GM23338 (cell line): ENCODE measurements at regions not wholly inside any gene's neighbourhood (a gene's known extent, or its start where the extent isn't known, plus 50 kb on each side); places are given as distances from the start of the nearest gene placed in this dataset.

Experiments
- ATAC-seq: fragments of 200-7000 bp; cut with Tn5 transposase; 3 replicates; pipeline ENCODE4 v1.9.1; 2020
- DNase-seq: peaks from one replicate; pipeline ENCODE4 v3.0.0-alpha.2; 2015; ENCODE audit warnings: low spot score
- H2AFZ ChIP-seq: fragments of 200-600 bp; sonication (generic); 2 replicates; pipeline ENCODE4 v1.8.0; 2016; ENCODE audit warnings: antibody characterized with exemption, mild to moderate bottlenecking, moderate library complexity
- H3F3A ChIP-seq: fragments of 200-600 bp; sonication (generic); replicated peaks from 2 replicates; pipeline ENCODE4 v1.8.0; 2017; ENCODE audit warnings: antibody characterized with exemption, mixed run types, low read depth
- H3K27ac ChIP-seq: fragments of 200-600 bp; sonication (generic); 2 replicates; pipeline ENCODE4 v1.6.1; 2016; ENCODE audit warnings: low read depth
- H3K27me3 ChIP-seq: fragments of 200-600 bp; sonication (generic); 2 replicates; pipeline ENCODE4 v1.8.0; 2016; ENCODE audit warnings: mild to moderate bottlenecking, mixed run types, moderate library complexity; ENCODE audit not compliant: insufficient read depth
- H3K36me3 ChIP-seq: fragments of 200-600 bp; sonication (generic); 2 replicates; pipeline ENCODE4 v1.8.0; 2016; ENCODE audit warnings: mild to moderate bottlenecking; ENCODE audit not compliant: insufficient read depth
- H3K4me1 ChIP-seq: fragments of 200-600 bp; sonication (generic); 2 replicates; pipeline ENCODE4 v1.8.0; 2016; ENCODE audit warnings: mild to moderate bottlenecking, moderate library complexity; ENCODE audit not compliant: insufficient read depth
- H3K4me2 ChIP-seq: fragments of 200-600 bp; sonication (generic); 2 replicates; pipeline ENCODE4 v1.7.1; 2017; ENCODE audit warnings: mixed run types
- H3K4me3 ChIP-seq: fragments of 200-600 bp; sonication (generic); 2 replicates; pipeline ENCODE4 v1.6.1; 2016; ENCODE audit warnings: mixed run types
- H3K79me2 ChIP-seq: fragments of 200-600 bp; sonication (generic); replicated peaks from 2 replicates; pipeline ENCODE4 v1.8.0; 2017; ENCODE audit warnings: mild to moderate bottlenecking; ENCODE audit not compliant: insufficient read depth
- H3K9me2 ChIP-seq: fragments of 200-600 bp; sonication (generic); 2 replicates; pipeline ENCODE4 v1.8.0; 2017; ENCODE audit not compliant: insufficient read depth
- H4K20me1 ChIP-seq: fragments of 200-600 bp; sonication (generic); replicated peaks from 2 replicates; pipeline ENCODE4 v1.8.0; 2017; ENCODE audit warnings: mild to moderate bottlenecking; ENCODE audit not compliant: insufficient read depth
- H3K27ac Mint-ChIP-seq: 2 replicates; pipeline ENCODE4 v1.8.0; 2020; ENCODE audit warnings: inconsistent platforms, mild to moderate bottlenecking, moderate library complexity, mixed read lengths
- H3K27me3 Mint-ChIP-seq: 3 replicates; pipeline ENCODE4 v1.8.0; 2022; ENCODE audit warnings: low read depth, mild to moderate bottlenecking, moderate library complexity, mixed read lengths, inconsistent platforms; ENCODE audit not compliant: insufficient read depth, poor library complexity
- H3K36me3 Mint-ChIP-seq: 3 replicates; pipeline ENCODE4 v1.8.0; 2021; ENCODE audit warnings: low read depth, mild to moderate bottlenecking, inconsistent platforms, moderate library complexity, mixed read lengths
- H3K4me1 Mint-ChIP-seq: 3 replicates; pipeline ENCODE4 v1.8.0; 2020; ENCODE audit warnings: mild to moderate bottlenecking, inconsistent platforms, mixed read lengths
- H3K4me3 Mint-ChIP-seq: 3 replicates; pipeline ENCODE4 v1.8.0; 2021; ENCODE audit warnings: moderate library complexity, mild to moderate bottlenecking, inconsistent platforms, mixed read lengths
- H3K9me3 Mint-ChIP-seq: 3 replicates; pipeline ENCODE4 v1.8.0; 2020; ENCODE audit warnings: moderate library complexity, mild to moderate bottlenecking, inconsistent platforms, mixed read lengths
- CREB1 ChIP-seq: fragments of 250-450 bp; sonication (Bioruptor Pico); IDR thresholded peaks from 2 replicates; pipeline ENCODE4 v1.5.0; 2020; ENCODE audit warnings: low read depth, mild to moderate bottlenecking, moderate library complexity
- ETS1 ChIP-seq: IDR thresholded peaks from 2 replicates; pipeline ENCODE4 v1.6.1; 2016; ENCODE audit warnings: antibody characterized with exemption
- EZH2 ChIP-seq: fragments of 200-600 bp; sonication (generic); IDR thresholded peaks from one replicate; pipeline ENCODE4 v1.8.0; 2017; ENCODE audit warnings: antibody characterized with exemption, mild to moderate bottlenecking, low read depth; ENCODE audit not compliant: unreplicated experiment
- EZH2phosphoT487 ChIP-seq: fragments of 200-600 bp; sonication (generic); IDR thresholded peaks from one replicate; pipeline ENCODE4 v1.8.1; 2018; ENCODE audit warnings: antibody characterized with exemption; ENCODE audit not compliant: unreplicated experiment
- JUNB ChIP-seq: IDR thresholded peaks from one replicate; pipeline ENCODE4 v1.6.1; 2016; ENCODE audit warnings: antibody characterized with exemption; ENCODE audit not compliant: unreplicated experiment
- NANOG ChIP-seq: IDR thresholded peaks from 2 replicates; pipeline ENCODE4 v1.6.1; 2016; ENCODE audit warnings: antibody characterized with exemption, borderline replicate concordance
- POLR2AphosphoS5 ChIP-seq: IDR thresholded peaks from 2 replicates; pipeline ENCODE4 v1.6.1; 2016; ENCODE audit warnings: antibody characterized with exemption, low read depth
- REST ChIP-seq: IDR thresholded peaks from one replicate; pipeline ENCODE4 v1.6.1; 2018; ENCODE audit warnings: antibody characterized with exemption; ENCODE audit not compliant: unreplicated experiment
- STAT1 ChIP-seq: IDR thresholded peaks from one replicate; pipeline ENCODE4 v1.6.1; 2016; ENCODE audit warnings: antibody characterized with exemption; ENCODE audit not compliant: unreplicated experiment
- ZNF114 ChIP-seq: fragments of 250-450 bp; sonication (Bioruptor Pico); IDR thresholded peaks from 2 replicates; pipeline ENCODE4 v1.5.0; 2020; ENCODE audit warnings: mild to moderate bottlenecking, moderate library complexity
- ZNF462 ChIP-seq: fragments of 250-450 bp; sonication (Bioruptor Pico); IDR thresholded peaks from 2 replicates; pipeline ENCODE4 v1.5.0; 2020; ENCODE audit warnings: mild to moderate bottlenecking, moderate library complexity
- TF ChIP-seq, protein P1 (sequence below), 2 experiments: fragments of 200-600 bp in 1 of 2; sonication (generic) in 1 of 2; conservative IDR thresholded peaks; 2 replicates each; pipeline versions ENCODE4 v1.5.1 to v1.6.1; 2016 to 2017; ENCODE audit warnings: antibody characterized with exemption in 2 of 2, low read depth in 2 of 2, mild to moderate bottlenecking in 2 of 2, moderate library complexity in 1 of 2

DNA sequence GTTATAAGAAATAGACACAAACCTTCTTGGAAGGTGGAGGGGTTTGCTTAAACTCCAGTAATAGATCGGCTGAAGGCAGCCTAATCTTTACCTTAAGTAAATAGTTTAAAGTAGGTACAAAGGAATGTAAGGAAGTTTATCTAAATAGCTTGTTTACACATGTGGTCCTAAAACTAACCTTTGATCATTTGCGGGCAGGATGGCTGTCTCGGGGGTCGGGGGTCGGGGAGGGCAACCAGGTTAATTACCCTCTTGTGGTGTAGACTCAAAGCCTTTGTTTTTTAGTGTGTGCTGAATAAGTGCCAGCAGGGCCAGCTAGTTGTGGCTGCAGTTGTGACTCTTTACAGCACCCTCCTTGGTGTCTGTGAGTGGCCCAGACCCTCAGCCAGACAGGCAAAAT, 256.9 kb upstream of the SESN3 start (continued):
- no peak for TF ChIP-seq ETS1

DNA sequence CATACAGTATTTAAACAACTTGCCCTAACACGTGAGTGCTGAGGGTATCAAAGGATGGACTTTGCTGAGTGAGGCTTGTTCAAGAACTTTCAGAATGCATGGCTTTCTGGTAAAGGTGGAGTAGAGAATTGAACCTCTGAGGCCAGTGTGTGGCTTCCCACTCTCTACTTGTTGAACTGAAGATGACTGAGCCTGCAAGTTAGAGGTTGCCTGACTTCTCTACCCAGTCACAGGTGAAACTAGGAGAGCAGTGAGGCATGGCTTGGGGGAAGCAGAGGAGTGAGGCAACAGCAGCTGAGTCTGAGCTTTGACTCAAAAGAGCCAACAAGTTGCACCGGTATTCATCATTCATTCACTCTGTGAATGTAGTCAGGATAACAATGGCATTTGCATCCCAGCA, 256.4 kb upstream of the SESN3 start:
- Histone ChIP-seq H3K36me3 (no peaks in the 10 kb centered on the region), H3K9me2 (0 out of 2 replicates have a peak, but pooled peaks cover 4% of the 10 kb centered on the region), H3K4me3 (no peak overlapping the region), H2AFZ (peak overlapping the region; percentile 76; the same call in 1 of the 2 replicates), H4K20me1 (no peaks in the 10 kb centered on the region), H3K4me1 (peaks cover 7% of the 10 kb centered on the region; the same call in 1 of the 2 replicates), H3K4me2 (0 out of 2 replicates have a peak overlapping the region, but pooled peaks have one; percentile 53), H3F3A (no peaks in the 10 kb centered on the region), H3K27ac (no peak overlapping the region), H3K79me2 (no peaks in the 10 kb centered on the region), H3K27me3 (no peaks in the 10 kb centered on the region)
- Mint-ChIP-seq H3K27ac (no peak overlapping the region), H3K9me3 (peaks cover 19% of the 10 kb centered on the region), H3K36me3 (peaks cover 10% of the 10 kb centered on the region), H3K27me3 (peaks cover 2% of the 10 kb centered on the region), H3K4me3 (no peak overlapping the region), H3K4me1 (peaks cover 9% of the 10 kb centered on the region; the same call in 2 of the 3 replicates)
- peak; percentile 5 for DNase-seq
- ATAC-seq = peak; percentile 66
- TF ChIP-seq STAT1 = no peak
- no peak for TF ChIP-seq EZH2phosphoT487
- no peak for TF ChIP-seq REST
- TF ChIP-seq NANOG = no peak
- TF ChIP-seq ZNF114 (CRISPR knock-in tag) = no peak
- TF ChIP-seq POLR2AphosphoS5 = no peak
- no peak for TF ChIP-seq CREB1 (CRISPR knock-in tag)
- no peak for TF ChIP-seq JUNB
- no peak for TF ChIP-seq ZNF462 (CRISPR knock-in tag)
- TF ChIP-seq, protein P1, sequence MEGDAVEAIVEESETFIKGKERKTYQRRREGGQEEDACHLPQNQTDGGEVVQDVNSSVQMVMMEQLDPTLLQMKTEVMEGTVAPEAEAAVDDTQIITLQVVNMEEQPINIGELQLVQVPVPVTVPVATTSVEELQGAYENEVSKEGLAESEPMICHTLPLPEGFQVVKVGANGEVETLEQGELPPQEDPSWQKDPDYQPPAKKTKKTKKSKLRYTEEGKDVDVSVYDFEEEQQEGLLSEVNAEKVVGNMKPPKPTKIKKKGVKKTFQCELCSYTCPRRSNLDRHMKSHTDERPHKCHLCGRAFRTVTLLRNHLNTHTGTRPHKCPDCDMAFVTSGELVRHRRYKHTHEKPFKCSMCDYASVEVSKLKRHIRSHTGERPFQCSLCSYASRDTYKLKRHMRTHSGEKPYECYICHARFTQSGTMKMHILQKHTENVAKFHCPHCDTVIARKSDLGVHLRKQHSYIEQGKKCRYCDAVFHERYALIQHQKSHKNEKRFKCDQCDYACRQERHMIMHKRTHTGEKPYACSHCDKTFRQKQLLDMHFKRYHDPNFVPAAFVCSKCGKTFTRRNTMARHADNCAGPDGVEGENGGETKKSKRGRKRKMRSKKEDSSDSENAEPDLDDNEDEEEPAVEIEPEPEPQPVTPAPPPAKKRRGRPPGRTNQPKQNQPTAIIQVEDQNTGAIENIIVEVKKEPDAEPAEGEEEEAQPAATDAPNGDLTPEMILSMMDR (conservative IDR thresholded peaks at IDR 0.05; ENCODE audit: low read depth in 2 of 2) = no peak
- no peak for TF ChIP-seq ETS1
- TF ChIP-seq EZH2 = no peak
